Nephron progenitor cell (in vitro differentiated cells): ENCODE measurements at regions not wholly inside any gene's neighbourhood (a gene's known extent, or its start where the extent isn't known, plus 50 kb on each side); places are given as distances from the start of the nearest gene placed in this dataset.
A peak's percentile ranks its signal among the peaks of the same experiment; 100 is the strongest.

Experiments
- DNase-seq: peaks from one replicate; pipeline ENCODE4 v3.0.0; 2021
- H3K27ac Mint-ChIP-seq: 2 replicates; pipeline ENCODE4 v1.8.0; 2021; ENCODE audit warnings: mild to moderate bottlenecking, moderate library complexity, mixed read lengths
- H3K27me3 Mint-ChIP-seq: 2 replicates; pipeline ENCODE4 v1.8.0; 2021; ENCODE audit warnings: mild to moderate bottlenecking, low read depth, mixed read lengths; ENCODE audit not compliant: poor library complexity
- H3K36me3 Mint-ChIP-seq: 2 replicates; pipeline ENCODE4 v1.8.0; 2021; ENCODE audit warnings: low read depth, mixed read lengths
- H3K4me1 Mint-ChIP-seq: 2 replicates; pipeline ENCODE4 v1.8.0; 2021; ENCODE audit warnings: mixed read lengths
- H3K4me3 Mint-ChIP-seq: 2 replicates; pipeline ENCODE4 v1.8.0; 2021; ENCODE audit warnings: mild to moderate bottlenecking, moderate library complexity, mixed read lengths
- H3K9me3 Mint-ChIP-seq: 2 replicates; pipeline ENCODE4 v1.8.0; 2021; ENCODE audit warnings: mild to moderate bottlenecking, moderate library complexity, mixed read lengths
- CTCF ChIP-seq: fragments of 200-600 bp; sonication (generic); IDR thresholded peaks from 2 replicates; pipeline ENCODE4 v1.5.0; 2021; ENCODE audit warnings: antibody characterized with exemption

DNA sequence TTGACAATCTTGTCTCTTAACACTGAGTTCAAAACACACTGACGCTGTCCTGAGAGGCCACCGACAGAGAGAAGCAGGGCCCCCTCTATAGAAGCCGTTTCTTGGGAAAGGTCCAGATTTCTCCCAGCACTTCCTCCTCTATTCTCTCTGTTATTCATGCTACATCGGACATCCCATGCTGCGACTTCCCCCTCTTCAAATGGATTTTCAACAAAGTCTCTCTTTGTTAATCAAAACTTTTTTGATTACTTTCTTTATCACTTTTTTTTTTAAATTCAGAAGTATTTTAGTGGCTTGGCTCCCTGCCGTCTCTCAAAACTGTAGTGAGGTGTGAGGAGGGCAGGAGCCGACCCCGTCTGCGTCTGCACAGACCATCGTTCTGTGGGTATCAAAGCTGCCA is 298.9 kb upstream of the PITRM1 start:
- TF ChIP-seq CTCF: no peak
- H3K27me3 Mint-ChIP-seq: peaks cover 9% of the 10 kb centered on the region
- peaks cover 65% of the 10 kb centered on the region for H3K4me1 Mint-ChIP-seq
- peaks cover 11% of the 10 kb centered on the region for H3K9me3 Mint-ChIP-seq
- H3K36me3 Mint-ChIP-seq: peaks cover 5% of the 10 kb centered on the region
- no peak overlapping the region for H3K4me3 Mint-ChIP-seq
- no peak overlapping the region for H3K27ac Mint-ChIP-seq
- no peak for DNase-seq

GRCh38 chr10:3470191-3470590 is 297.6 kb upstream of the PITRM1 start:
- Mint-ChIP-seq H3K4me3 (no peak overlapping the region), H3K27me3 (peaks cover 9% of the 10 kb centered on the region), H3K36me3 (peaks cover 5% of the 10 kb centered on the region), H3K27ac (peak overlapping the region; percentile 64), H3K4me1 (peaks cover 67% of the 10 kb centered on the region), H3K9me3 (peaks cover 11% of the 10 kb centered on the region)
- no peak for DNase-seq
- TF ChIP-seq CTCF: no peak

DNA sequence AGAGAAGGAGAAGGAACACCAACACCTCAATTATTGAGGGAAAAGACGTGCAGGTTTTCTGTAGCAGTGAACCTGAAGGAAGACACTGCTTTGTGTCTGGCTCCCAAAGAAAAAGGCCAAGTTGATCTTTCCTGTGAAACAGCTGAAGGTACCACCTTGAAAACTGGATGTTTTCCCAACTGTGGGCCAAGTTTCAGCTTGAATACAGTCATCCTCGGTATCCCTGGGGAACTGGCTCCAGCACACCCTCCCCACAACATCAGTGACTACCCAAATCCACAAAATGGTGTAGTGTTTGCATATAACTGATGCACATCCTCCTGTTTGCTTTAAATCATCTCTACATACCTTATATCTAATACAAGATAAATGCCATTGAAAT is 297.0 kb upstream of the PITRM1 start:
- Mint-ChIP-seq H3K36me3 (peaks cover 5% of the 10 kb centered on the region), H3K4me1 (peaks cover 72% of the 10 kb centered on the region), H3K4me3 (no peak overlapping the region), H3K27ac (peak overlapping the region; percentile 99), H3K27me3 (peaks cover 9% of the 10 kb centered on the region), H3K9me3 (peaks cover 11% of the 10 kb centered on the region)
- no peak for DNase-seq
- TF ChIP-seq CTCF: no peak

- Mint-ChIP-seq H3K27me3 (peaks cover 9% of the 10 kb centered on the region), H3K27ac (peak overlapping the region; percentile 99), H3K9me3 (peaks cover 11% of the 10 kb centered on the region), H3K36me3 (peaks cover 5% of the 10 kb centered on the region), H3K4me3 (peak overlapping the region; percentile 73), H3K4me1 (peaks cover 73% of the 10 kb centered on the region)
- TF ChIP-seq CTCF: no peak
- no peak for DNase-seq
Measured at GRCh38 chr10:3468919-3469638, 296.5 kb upstream of the PITRM1 start.

DNA sequence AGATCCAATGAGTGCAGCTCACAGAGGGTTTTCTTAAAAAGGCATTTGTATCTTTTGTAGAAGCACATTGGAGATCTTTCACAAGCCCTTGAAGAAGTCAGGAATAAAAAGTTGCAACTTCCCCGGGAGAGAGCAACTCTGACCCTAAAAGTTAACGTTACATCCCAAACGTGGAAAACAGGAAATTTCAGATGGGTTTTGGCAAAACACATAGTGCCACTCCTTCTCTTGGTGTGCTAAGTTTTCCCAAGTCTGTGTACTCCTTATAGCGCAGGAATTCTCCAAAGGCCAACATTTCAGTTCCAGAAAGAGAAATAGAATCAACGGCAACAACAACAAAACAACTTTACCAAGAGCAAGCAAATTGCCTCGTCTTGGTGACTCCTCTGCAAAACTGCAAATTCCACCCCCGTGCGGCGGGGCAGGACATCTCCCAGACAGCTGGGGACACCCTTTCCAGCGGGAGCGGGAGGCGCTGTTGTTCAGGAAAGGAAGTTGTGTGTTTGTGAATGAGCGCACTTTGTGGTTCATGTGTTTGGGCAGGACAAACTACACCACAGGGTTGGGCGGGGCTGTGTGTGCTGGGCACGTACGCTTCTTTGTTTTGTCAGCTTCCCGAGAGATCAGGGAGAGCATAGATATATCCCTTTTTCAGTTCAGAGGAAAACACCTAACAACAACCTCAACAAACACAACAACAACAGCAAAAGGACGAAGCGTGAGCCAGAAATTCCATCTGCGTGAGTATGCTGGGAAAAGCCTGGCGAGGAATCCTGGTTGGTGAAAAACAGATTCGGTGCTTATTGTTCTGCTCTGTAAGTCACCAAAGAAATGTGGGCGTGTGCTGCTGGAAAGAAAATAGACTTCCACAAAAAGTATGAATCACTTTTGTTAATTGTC is 294.7 kb upstream of the PITRM1 start:
- H3K4me1 Mint-ChIP-seq: peaks cover 79% of the 10 kb centered on the region
- peak overlapping the region; percentile 47 for H3K4me3 Mint-ChIP-seq
- H3K36me3 Mint-ChIP-seq: peaks cover 5% of the 10 kb centered on the region
- H3K27me3 Mint-ChIP-seq: peaks cover 6% of the 10 kb centered on the region
- TF ChIP-seq CTCF: no peak
- H3K9me3 Mint-ChIP-seq: peaks cover 9% of the 10 kb centered on the region
- DNase-seq: no peak
- peak overlapping the region; percentile 99 for H3K27ac Mint-ChIP-seq
